HG02623 (cell line): ENCODE measurements at regions not wholly inside any gene's neighbourhood (a gene's known extent, or its start where the extent isn't known, plus 50 kb on each side); places are given as distances from the start of the nearest gene placed in this dataset.

Source experiments
- ATAC-seq: cut with Tn5 transposase; IDR thresholded peaks from one replicate; pipeline ENCODE4 v1.9.1; 2021; ENCODE audit warnings: moderate library complexity; ENCODE audit not compliant: unreplicated experiment

GRCh38 chr19:30318936-30319335 is 53.2 kb upstream of the ZNF536 start:
- ATAC-seq = no peak

- ATAC-seq = no peak
Observed at GRCh38 chr19:30319411-30319810, 52.8 kb upstream of the ZNF536 start.

- no peak for ATAC-seq
Observed at GRCh38 chr19:30319876-30320275, 52.3 kb upstream of the ZNF536 start.

GRCh38 chr19:30320466-30320865 is 51.7 kb upstream of the ZNF536 start:
- no peak for ATAC-seq

- ATAC-seq = no peak
Observed at GRCh38 chr19:30320916-30321315, 51.3 kb upstream of the ZNF536 start.
